Mucosa of rectum (tissue), 2 donors: ENCODE measurements at regions not wholly inside any gene's neighbourhood (a gene's known extent, or its start where the extent isn't known, plus 50 kb on each side); places are given as distances from the start of the nearest gene placed in this dataset.
"Not testable (repeated sequence)": the region's sequence is repeated elsewhere in the genome, so short reads cannot be mapped to it uniquely, and the experiment has no call there.

ENCODE experiments used
- H3K27ac ChIP-seq, 2 donors: one replicate each; pipeline ENCODE4 v1.7.0; 2013; ENCODE audit warnings: inconsistent platforms in 2 of 2, low read depth in 2 of 2, low read length in 2 of 2
- H3K27me3 ChIP-seq, 2 donors: one replicate each; pipeline ENCODE4 v1.7.0; 2013; ENCODE audit warnings: low read length in 2 of 2; ENCODE audit not compliant: control insufficient read depth in 2 of 2, insufficient read depth in 2 of 2
- H3K36me3 ChIP-seq, 2 donors: one replicate each; pipeline ENCODE4 v1.7.0; 2013; ENCODE audit warnings: low read length in 2 of 2; ENCODE audit not compliant: control insufficient read depth in 2 of 2, insufficient read depth in 2 of 2
- H3K4me1 ChIP-seq, 2 donors: one replicate each; pipeline ENCODE4 v1.7.0; 2013; ENCODE audit warnings: low read length in 2 of 2, mild to moderate bottlenecking in 1 of 2; ENCODE audit not compliant: control insufficient read depth in 2 of 2, insufficient read depth in 2 of 2
- H3K4me3 ChIP-seq, 2 donors: one replicate each; pipeline ENCODE4 v1.7.0; 2013; ENCODE audit warnings: low read length in 2 of 2
- H3K9ac ChIP-seq, 2 donors: one replicate each; pipeline ENCODE4 v1.7.0; 2013; ENCODE audit warnings: low read length in 2 of 2, low read depth in 1 of 2, mild to moderate bottlenecking in 1 of 2
- H3K9me3 ChIP-seq, 2 donors: one replicate each; pipeline ENCODE4 v1.7.0; 2013; ENCODE audit warnings: low read length in 2 of 2; ENCODE audit not compliant: control insufficient read depth in 2 of 2
- donor health status: healthy.
- donor health status: Normal muscosa, but diverticular disease.

DNA sequence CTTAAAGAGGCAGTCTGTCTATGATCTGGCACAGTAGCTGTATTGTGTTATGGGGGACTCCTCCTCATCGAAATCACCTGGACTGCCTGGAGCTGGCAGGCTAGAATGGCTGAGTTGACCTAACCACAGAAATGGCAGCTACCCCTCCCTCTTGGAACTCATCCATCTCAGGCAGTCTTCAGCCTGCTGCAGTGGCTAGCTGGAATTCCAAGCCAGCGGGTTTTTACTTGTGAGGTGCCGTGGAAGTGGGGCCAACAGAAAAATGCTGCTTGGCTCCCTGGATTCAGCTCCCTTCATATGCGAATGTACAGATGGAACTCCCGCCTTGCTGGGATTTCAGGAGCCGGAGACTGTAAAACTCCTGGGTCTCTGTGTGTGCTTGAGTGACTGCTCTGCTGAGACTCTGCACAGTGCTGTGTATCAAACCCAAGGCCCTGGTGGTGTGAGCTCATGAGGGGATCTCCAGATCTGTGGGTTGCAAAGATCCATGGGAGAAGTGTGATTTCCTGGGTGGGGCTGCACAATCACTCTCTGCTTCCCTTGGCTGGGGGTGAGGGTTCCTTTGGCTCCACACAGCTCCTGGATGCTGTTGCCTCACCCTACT lies 316.9 kb downstream of the CTH start:
- Histone ChIP-seq H3K27ac (no peak overlapping the region), H3K27me3 (no peaks in the 10 kb centered on the region), H3K4me3 (no peak overlapping the region), H3K9me3 (peaks cover 0 to 4% of the 10 kb centered on the region in 2 donors), H3K9ac (no peak overlapping the region), H3K36me3 (no peaks in the 10 kb centered on the region), H3K4me1 (no peaks in the 10 kb centered on the region)

DNA sequence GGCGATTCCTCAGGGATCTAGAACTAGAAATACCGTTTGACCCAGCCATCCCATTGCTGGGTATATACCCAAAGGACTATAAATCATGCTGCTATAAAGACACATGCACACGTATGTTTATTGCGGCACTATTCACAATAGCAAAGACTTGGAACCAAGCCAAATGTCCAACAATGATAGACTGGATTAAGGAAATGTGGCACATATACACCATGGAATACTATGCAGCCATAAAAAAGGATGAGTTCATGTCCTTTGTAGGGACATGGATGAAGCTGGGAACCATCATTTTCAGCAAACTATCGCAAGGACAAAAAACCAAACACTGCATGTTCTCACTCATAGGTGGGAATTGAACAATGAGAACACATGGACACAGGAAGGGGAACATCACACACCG lies 311.1 kb downstream of the PTGER3 start:
- H3K27me3 ChIP-seq, H3K27ac ChIP-seq, H3K9me3 ChIP-seq, H3K9ac ChIP-seq, H3K4me1 ChIP-seq, H3K36me3 ChIP-seq, H3K4me3 ChIP-seq: not testable (repeated sequence)

DNA sequence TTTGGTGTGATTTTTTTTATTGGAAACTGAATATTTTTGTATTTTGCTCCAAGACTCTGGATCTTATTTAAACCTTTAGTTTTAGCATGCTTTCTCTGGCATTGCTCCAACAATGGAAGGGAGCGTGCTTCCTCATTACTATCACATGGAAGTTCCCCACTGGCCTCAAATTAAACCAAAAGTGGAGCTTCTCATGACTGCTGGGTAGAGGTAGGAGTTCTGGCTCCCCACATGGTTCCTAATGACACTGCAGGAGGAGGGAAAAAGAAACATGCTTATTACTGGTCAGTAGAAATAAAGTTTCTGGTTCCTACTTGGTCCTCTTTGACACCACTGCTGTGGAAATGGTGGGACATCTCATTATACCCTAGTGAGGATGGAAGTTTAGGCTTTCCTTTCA lies 310.5 kb downstream of the PTGER3 start:
- H3K4me3 ChIP-seq: no peak overlapping the region

DNA sequence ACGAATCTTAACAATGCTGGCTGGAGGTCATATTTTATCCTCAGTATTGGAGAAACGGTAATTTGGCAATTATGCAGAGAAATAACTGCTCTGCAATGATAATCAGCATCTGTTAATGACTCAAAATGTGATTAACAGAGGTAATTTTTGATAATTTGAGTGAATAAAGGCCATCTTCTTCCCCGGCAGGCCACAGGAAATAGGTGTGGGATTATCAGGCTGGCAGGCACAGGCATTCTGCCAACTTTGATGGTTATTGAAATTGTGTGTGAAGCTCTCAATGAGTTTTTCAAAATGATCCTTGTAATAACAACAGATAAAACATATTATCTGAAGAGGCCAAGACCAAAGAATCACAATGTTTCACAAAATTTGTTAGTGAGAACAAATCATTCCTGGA lies 309.0 kb downstream of the PTGER3 start:
- Histone ChIP-seq H3K36me3 (no peaks in the 10 kb centered on the region), H3K4me1 (no peaks in the 10 kb centered on the region), H3K27me3 (no peaks in the 10 kb centered on the region), H3K9me3 (no peaks in the 10 kb centered on the region), H3K4me3 (no peak overlapping the region), H3K9ac (no peak overlapping the region), H3K27ac (no peak overlapping the region)

More for the DNA sequence above, 310.5 kb downstream of the PTGER3 start:
- Histone ChIP-seq H3K9ac (no peak overlapping the region), H3K36me3 (no peaks in the 10 kb centered on the region), H3K27ac (no peak overlapping the region), H3K4me1 (no peaks in the 10 kb centered on the region), H3K9me3 (no peaks in the 10 kb centered on the region), H3K27me3 (no peaks in the 10 kb centered on the region)

DNA sequence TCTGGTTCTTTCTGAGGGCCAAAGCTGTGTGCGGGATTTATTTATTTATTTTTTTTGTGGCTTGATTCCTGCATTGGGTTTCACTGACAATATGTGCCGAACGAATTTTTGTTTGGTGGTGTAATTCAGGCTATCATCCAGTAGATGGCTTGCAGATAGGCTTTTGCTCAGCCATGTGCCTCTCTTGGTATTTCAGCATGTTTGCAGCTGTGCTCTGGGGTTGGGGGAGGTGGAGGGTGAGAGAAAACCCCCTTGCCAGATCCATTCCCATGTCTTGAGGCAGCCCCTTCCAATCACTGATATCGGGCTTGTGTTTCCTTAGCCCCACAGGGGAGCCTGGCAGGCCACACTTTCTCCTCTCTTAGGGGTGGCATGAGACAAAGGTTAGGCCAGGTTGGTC lies 302.4 kb downstream of the PTGER3 start:
- H3K4me3 ChIP-seq: no peak overlapping the region
- no peaks in the 10 kb centered on the region for H3K27me3 ChIP-seq
- no peaks in the 10 kb centered on the region for H3K9me3 ChIP-seq
- H3K36me3 ChIP-seq: no peaks in the 10 kb centered on the region
- no peak overlapping the region for H3K27ac ChIP-seq
- no peak overlapping the region for H3K9ac ChIP-seq
- no peaks in the 10 kb centered on the region for H3K4me1 ChIP-seq

DNA sequence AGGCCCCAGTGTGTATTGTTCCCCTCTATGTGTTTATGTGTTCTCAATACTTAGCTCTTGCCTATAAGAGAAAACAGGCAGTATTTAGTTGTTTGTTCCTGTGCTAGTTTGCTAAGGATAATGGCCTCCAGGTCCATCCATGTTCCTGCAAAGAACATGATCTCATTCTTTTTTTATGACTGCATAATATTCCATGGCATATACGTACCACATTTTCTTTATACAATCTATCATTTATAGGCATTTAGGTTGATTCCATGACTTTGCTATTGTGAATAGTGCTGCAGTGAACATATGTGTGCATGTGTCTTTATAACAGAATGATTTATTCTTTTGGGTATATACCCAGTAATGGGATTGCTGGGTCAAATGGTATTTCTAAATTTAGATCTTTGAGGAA lies 301.6 kb downstream of the PTGER3 start:
- H3K9me3 ChIP-seq, H3K27ac ChIP-seq, H3K9ac ChIP-seq, H3K4me1 ChIP-seq, H3K36me3 ChIP-seq, H3K4me3 ChIP-seq, H3K27me3 ChIP-seq: not testable (repeated sequence)

DNA sequence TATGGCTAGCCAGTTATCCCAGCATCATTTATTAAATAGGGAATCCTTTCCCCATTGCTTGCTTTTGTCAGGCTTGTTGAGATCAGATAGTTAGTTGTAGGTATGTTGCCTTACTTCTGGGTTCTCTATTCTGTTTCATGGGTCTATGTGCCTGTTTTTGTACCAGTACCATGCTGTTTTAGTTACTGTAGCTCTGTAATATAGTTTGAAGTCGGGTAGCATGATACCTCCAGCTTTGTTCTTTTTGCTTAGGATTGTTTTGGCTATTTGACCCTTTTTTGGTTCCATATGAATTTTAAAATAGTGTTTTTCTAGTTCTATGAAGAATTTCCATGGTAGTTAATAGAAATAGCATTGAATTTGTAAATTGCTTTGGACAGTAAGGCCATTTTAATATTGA lies 300.5 kb downstream of the PTGER3 start:
- H3K4me3 ChIP-seq, H3K27ac ChIP-seq, H3K36me3 ChIP-seq, H3K4me1 ChIP-seq, H3K9me3 ChIP-seq, H3K9ac ChIP-seq, H3K27me3 ChIP-seq: not testable (repeated sequence)

DNA sequence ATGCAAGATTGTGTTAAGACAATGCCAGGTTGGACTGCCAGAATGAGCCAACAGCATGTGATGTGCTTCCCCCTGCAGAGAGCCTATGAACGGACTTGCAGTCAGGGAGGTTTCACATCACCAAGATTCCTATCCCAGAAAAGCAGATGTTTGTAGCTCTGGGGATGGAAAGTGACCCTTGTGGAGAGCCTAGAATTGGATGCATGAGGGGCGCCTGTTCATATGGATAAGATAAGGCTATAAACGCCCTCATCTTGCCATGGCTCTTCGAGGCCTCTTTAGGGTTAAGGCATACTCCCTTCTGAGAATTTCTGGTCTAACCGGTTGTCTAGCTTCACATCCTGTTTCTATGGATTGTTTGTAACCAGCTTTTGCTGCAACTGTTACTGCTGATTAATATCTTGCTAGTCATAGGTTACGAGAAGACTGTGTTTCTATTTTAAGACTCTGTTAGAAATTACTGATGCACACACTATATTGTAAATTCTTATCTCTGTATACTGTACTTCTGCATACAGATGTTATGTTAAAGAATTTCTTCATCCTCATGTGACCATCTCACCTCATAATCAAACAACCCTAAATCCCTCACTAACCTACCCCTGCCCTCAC lies 295.8 kb downstream of the PTGER3 start:
- H3K4me3 ChIP-seq, H3K9me3 ChIP-seq, H3K9ac ChIP-seq, H3K4me1 ChIP-seq, H3K27ac ChIP-seq, H3K36me3 ChIP-seq, H3K27me3 ChIP-seq: not testable (repeated sequence)

DNA sequence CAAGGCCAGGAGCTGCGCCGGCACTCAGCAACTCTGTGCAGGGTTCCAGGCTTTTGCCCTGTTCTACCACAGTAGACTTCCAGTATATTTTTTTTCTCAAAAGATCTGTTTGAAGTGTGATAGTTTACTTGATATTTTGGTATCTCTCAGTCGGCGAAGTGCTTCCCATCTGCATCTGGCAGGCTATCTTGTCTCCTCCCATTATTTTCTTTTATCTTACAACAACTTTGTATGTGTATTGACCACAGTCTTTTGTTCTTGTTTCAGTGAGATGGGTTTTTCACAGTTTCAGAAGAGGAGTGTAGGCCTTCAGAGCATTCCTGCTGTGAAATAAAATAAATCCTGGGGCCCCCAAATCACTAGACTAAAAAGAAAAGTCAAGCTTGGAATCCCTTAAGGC lies 292.9 kb downstream of the PTGER3 start:
- Histone ChIP-seq H3K9ac (no peak overlapping the region), H3K27ac (no peak overlapping the region)

DNA sequence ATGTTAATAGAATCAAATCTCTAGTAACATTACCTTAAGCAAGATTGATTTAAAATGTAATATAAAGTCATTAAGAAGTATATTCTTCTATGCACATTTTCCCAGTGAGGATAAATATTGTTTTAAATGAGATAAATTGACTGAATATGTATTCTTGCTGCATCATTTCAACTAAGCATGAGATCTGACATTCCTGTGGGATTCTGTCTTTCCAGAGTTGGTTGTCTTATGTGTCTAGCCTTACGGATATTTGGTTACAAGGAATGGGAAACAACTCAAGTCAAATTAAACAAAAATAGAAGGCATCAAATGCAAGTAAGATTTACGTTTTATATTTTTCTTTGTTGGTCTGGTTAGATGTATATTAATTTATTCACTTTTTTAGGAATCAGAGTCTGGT lies 287.5 kb downstream of the PTGER3 start:
- Histone ChIP-seq H3K36me3 (no peaks in the 10 kb centered on the region), H3K27ac (no peak overlapping the region), H3K4me3 (no peak overlapping the region), H3K9me3 (no peaks in the 10 kb centered on the region), H3K9ac (no peak overlapping the region), H3K4me1 (no peaks in the 10 kb centered on the region), H3K27me3 (no peaks in the 10 kb centered on the region)

More for the DNA sequence above, 292.9 kb downstream of the PTGER3 start:
- Histone ChIP-seq H3K36me3 (no peaks in the 10 kb centered on the region), H3K9me3 (no peaks in the 10 kb centered on the region), H3K4me3 (no peak overlapping the region), H3K27me3 (no peaks in the 10 kb centered on the region), H3K4me1 (no peaks in the 10 kb centered on the region)

DNA sequence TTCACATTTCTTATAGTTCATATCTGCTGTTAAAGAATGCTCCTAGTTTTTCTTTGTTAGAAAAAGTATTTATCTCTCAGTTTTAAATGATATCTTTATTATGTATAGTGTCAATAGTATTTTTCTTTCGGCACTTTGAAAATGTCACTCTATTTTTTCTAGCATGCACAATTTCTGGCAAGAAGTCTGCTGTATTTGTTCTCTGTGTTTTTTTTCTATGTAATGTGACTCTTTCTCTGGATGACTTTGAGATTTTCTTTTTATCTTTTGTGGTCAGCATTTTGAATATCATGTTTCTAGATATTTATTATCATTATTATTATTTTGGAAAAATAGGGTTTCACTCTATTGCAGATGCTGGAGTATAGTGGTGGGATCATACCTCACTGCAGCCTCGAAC lies 285.2 kb downstream of the PTGER3 start:
- H3K27me3 ChIP-seq: no peaks in the 10 kb centered on the region
- H3K4me3 ChIP-seq: no peak overlapping the region
- no peak overlapping the region for H3K9ac ChIP-seq
- no peaks in the 10 kb centered on the region for H3K9me3 ChIP-seq
- no peaks in the 10 kb centered on the region for H3K4me1 ChIP-seq
- no peak overlapping the region for H3K27ac ChIP-seq
- H3K36me3 ChIP-seq: no peaks in the 10 kb centered on the region
